Neural crest cell (in vitro differentiated cells): ENCODE measurements at regions not wholly inside any gene's neighbourhood (a gene's known extent, or its start where the extent isn't known, plus 50 kb on each side); places are given as distances from the start of the nearest gene placed in this dataset.

Experiments
- DNase-seq: peaks from one replicate; pipeline ENCODE4 v3.0.0; 2021; ENCODE audit warnings: low read depth, mixed read lengths, low spot score
- H3K27ac Mint-ChIP-seq: one replicate; pipeline ENCODE4 v1.8.0; 2021; ENCODE audit warnings: mild to moderate bottlenecking, mixed read lengths; ENCODE audit not compliant: unreplicated experiment
- H3K27me3 Mint-ChIP-seq: 2 replicates; pipeline ENCODE4 v1.8.0; 2021; ENCODE audit warnings: low read depth, mild to moderate bottlenecking, mixed read lengths
- H3K36me3 Mint-ChIP-seq: 2 replicates; pipeline ENCODE4 v1.8.0; 2021; ENCODE audit warnings: low read depth, mild to moderate bottlenecking, mixed read lengths
- H3K4me1 Mint-ChIP-seq: 2 replicates; pipeline ENCODE4 v1.8.0; 2021; ENCODE audit warnings: mixed read lengths
- H3K4me3 Mint-ChIP-seq: one replicate; pipeline ENCODE4 v1.8.0; 2021; ENCODE audit warnings: mild to moderate bottlenecking, mixed read lengths
- H3K9me3 Mint-ChIP-seq: 2 replicates; pipeline ENCODE4 v1.8.0; 2021; ENCODE audit warnings: mixed read lengths
- TF ChIP-seq, protein P1 (sequence below): fragments of 200-600 bp; sonication (generic); conservative IDR thresholded peaks from 2 replicates; pipeline ENCODE4 v1.5.0; 2021; ENCODE audit warnings: antibody characterized with exemption, mild to moderate bottlenecking

DNA sequence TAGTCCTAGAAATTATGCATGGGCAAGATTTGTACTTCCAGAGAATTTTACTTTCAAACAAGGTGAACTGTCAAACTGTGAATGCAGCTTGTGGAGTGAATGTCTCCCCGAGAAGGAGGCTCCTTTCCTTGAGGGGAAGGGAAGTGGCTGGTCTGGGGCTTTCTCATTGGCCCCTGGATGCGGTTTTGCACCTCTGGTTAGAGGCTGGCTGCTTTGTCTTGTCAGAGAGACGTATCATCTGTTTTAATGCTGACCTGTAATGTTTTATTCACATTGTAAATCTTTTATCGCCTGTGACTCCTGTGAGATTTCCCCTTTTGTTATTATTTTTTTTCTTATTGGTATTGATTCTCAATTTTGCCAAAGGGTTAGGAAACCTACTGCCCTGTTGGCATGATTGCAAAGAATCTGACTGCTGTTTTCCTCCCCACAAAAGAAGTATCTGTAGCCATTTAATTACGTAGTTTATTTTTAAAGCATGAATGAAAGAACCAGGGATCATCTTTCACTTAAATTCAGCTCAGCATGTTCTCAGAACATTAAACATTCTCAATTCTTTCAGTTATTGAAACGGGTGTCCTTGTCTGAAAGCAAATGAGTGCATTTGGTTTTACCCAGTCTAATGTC is 238.3 kb upstream of the NFE2L3 start:
- Mint-ChIP-seq H3K27ac (no peak overlapping the region), H3K27me3 (peaks cover 3% of the 10 kb centered on the region), H3K4me3 (no peak overlapping the region), H3K36me3 (peaks cover 4% of the 10 kb centered on the region), H3K4me1 (peaks cover 4% of the 10 kb centered on the region), H3K9me3 (peaks cover 12% of the 10 kb centered on the region)
- TF ChIP-seq, protein P1, sequence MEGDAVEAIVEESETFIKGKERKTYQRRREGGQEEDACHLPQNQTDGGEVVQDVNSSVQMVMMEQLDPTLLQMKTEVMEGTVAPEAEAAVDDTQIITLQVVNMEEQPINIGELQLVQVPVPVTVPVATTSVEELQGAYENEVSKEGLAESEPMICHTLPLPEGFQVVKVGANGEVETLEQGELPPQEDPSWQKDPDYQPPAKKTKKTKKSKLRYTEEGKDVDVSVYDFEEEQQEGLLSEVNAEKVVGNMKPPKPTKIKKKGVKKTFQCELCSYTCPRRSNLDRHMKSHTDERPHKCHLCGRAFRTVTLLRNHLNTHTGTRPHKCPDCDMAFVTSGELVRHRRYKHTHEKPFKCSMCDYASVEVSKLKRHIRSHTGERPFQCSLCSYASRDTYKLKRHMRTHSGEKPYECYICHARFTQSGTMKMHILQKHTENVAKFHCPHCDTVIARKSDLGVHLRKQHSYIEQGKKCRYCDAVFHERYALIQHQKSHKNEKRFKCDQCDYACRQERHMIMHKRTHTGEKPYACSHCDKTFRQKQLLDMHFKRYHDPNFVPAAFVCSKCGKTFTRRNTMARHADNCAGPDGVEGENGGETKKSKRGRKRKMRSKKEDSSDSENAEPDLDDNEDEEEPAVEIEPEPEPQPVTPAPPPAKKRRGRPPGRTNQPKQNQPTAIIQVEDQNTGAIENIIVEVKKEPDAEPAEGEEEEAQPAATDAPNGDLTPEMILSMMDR = no peak
- no peak for DNase-seq

DNA sequence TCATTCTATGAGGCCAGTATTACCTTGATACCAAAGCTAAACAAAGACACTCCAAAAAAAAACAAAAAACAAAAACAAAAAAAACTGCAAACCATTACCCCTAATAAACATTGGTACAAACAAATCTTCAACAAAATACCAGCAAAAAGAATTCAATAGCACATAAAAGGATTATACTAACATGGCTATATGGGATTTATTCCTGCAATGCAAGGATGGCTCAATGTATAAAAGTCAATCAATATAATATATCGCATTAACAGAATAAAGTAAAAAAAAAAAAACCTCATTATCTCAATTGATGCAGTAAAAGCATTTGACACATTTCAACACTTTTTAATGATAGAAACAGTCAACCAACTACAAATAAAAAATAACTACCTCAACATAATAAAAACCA is 233.3 kb upstream of the NFE2L3 start:
- Mint-ChIP-seq H3K27me3 (peaks cover 10% of the 10 kb centered on the region), H3K4me1 (peaks cover 3% of the 10 kb centered on the region), H3K36me3 (peaks cover 4% of the 10 kb centered on the region), H3K9me3 (peaks cover 17% of the 10 kb centered on the region), H3K4me3 (no peak overlapping the region), H3K27ac (no peak overlapping the region)
- TF ChIP-seq, protein P1 = no peak
- DNase-seq = no peak

DNA sequence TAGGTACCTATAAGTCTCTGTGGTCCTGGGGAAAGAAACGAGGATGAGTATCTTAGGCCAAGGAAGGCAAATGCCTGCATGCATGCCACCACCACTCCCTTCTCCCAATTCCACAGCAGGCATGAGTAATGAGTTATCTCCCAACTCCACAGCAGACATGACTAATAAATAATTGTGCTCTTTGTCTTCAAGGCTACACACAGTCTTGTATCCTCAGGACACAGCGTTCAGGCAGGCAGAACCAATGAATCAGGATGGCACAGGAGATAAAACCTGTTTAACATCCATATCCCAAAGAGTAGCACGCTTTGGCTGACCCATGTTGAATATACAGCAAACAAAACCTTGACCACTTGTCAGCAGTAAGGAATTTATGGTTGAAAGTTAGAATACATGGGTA is 229.7 kb upstream of the NFE2L3 start:
- H3K27ac Mint-ChIP-seq = no peak overlapping the region
- no peaks in the 10 kb centered on the region for H3K4me1 Mint-ChIP-seq
- peaks cover 4% of the 10 kb centered on the region for H3K36me3 Mint-ChIP-seq
- no peak overlapping the region for H3K4me3 Mint-ChIP-seq
- TF ChIP-seq, protein P1 = no peak
- peaks cover 8% of the 10 kb centered on the region for H3K27me3 Mint-ChIP-seq
- DNase-seq = no peak
- peaks cover 15% of the 10 kb centered on the region for H3K9me3 Mint-ChIP-seq

DNA sequence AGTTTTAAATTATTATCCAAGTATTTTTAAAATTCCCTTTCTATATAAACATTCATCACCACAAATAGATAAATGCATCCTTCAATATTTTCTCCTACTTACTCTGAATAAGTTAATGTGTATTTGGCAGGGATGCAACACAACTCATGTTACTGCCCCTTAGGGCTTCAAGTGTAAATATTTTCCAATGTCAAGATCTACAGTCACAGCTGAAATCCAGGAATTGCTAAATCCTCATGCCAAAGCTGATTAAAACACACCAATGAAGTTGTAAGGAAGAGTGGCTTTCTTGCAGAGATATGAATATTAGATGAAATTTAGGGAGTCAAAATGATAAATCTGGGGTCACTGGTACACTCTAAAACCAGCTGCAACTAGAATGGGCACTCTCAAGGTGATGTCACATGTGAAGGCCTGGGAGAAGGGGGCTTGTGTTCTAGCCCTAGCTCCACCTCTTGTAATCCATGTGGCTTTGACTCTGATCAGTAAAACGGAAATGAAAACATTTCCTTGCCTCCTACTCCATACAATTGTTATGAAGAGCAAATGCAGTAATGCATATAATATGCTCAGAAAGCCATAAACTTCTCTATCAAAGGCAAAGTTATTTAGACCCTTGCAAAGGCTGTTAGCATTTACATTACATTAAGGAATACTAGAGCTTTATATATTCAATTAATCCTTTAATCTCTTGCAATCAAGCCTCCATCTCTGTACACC is 228.1 kb upstream of the NFE2L3 start:
- DNase-seq = no peak
- Mint-ChIP-seq H3K4me1 (no peaks in the 10 kb centered on the region), H3K9me3 (peaks cover 8% of the 10 kb centered on the region), H3K4me3 (no peak overlapping the region), H3K27ac (no peak overlapping the region), H3K27me3 (peaks cover 8% of the 10 kb centered on the region), H3K36me3 (no peaks in the 10 kb centered on the region)
- TF ChIP-seq, protein P1 = no peak

DNA sequence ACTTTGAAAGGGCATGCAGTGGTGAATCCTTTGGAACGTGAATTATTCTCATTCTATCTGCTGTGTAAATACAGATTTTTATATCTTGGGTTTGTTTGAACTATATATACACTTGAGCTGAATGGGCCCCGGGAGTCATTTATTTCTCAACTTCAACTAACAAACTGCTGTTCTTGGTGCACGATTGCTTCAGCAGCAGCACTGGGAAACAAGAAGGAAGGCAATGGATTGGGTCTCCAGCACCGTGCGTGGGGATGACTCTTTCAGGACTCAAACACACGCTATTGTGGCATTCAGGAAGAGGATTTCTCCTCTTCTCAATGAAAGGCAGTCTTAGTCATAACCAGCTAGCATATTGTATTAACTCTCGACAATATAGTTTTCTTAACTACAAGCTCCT is 226.0 kb upstream of the NFE2L3 start:
- H3K27ac Mint-ChIP-seq = no peak overlapping the region

More for the DNA sequence above, 226.0 kb upstream of the NFE2L3 start:
- H3K4me3 Mint-ChIP-seq = no peak overlapping the region
- H3K9me3 Mint-ChIP-seq = peaks cover 5% of the 10 kb centered on the region
- DNase-seq = no peak
- H3K4me1 Mint-ChIP-seq = no peaks in the 10 kb centered on the region
- TF ChIP-seq, protein P1 = no peak
- H3K36me3 Mint-ChIP-seq = no peaks in the 10 kb centered on the region
- peaks cover 8% of the 10 kb centered on the region for H3K27me3 Mint-ChIP-seq
